ENCODE measurements at regions not wholly inside any gene's neighbourhood (a gene's known extent, or its start where the extent isn't known, plus 50 kb on each side); places are given as distances from the start of the nearest gene placed in this dataset.
"Not testable (repeated sequence)": the region's sequence is repeated elsewhere in the genome, so short reads cannot be mapped to it uniquely, and the experiment has no call there.

GRCh38 chr15:60181957-60182356 lies 177.8 kb downstream of the FOXB1 start:
- in situ Hi-C loops (cut with HindIII; ENCODE audit: low pct_unique_long_range_greater_than_20kb, low sequenced_read_pairs); DNase-seq (ENCODE audit: low read depth): not testable (repeated sequence)

- no peak for DNase-seq (ENCODE audit: low read depth)
- in situ Hi-C loops (cut with HindIII; ENCODE audit: low pct_unique_long_range_greater_than_20kb, low sequenced_read_pairs) = no loop called here
Measured at GRCh38 chr15:60183366-60183765, 179.3 kb downstream of the FOXB1 start.

DNA sequence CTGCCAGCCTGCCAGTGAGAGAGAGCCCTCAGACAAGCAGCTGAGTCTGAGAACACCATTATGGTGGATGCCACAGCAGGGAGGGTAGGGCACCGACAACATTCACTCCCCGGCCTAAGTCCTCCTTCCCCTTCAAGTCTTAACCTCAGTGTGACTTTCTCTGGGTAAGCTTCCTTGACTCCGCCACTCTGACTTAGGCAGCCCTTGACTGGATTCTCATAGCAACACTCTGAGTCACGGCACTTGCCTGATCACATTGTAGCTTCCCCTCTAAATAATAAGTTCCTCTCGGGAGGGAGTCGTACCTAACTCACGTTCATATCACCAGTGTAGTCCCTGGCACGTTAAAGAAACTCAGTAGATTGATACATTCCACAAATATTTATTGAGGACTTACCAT lies 180.5 kb downstream of the FOXB1 start:
- in situ Hi-C loops (cut with HindIII; ENCODE audit: low pct_unique_long_range_greater_than_20kb, low sequenced_read_pairs) = no loop called here
- no peak for DNase-seq (ENCODE audit: low read depth)

- in situ Hi-C loops (cut with HindIII; ENCODE audit: low pct_unique_long_range_greater_than_20kb, low sequenced_read_pairs) = no loop called here
- no peak for DNase-seq (ENCODE audit: low read depth)
Measured at GRCh38 chr15:60191016-60191415, 186.9 kb downstream of the FOXB1 start.

- DNase-seq (ENCODE audit: low read depth) = no peak
- in situ Hi-C loops (cut with HindIII; ENCODE audit: low pct_unique_long_range_greater_than_20kb, low sequenced_read_pairs) = no loop called here
Measured at GRCh38 chr15:60191821-60192220, 187.7 kb downstream of the FOXB1 start.

GRCh38 chr15:60195611-60196010 lies 191.5 kb downstream of the FOXB1 start:
- in situ Hi-C loops (cut with HindIII; ENCODE audit: low pct_unique_long_range_greater_than_20kb, low sequenced_read_pairs) = no loop called here

DNA sequence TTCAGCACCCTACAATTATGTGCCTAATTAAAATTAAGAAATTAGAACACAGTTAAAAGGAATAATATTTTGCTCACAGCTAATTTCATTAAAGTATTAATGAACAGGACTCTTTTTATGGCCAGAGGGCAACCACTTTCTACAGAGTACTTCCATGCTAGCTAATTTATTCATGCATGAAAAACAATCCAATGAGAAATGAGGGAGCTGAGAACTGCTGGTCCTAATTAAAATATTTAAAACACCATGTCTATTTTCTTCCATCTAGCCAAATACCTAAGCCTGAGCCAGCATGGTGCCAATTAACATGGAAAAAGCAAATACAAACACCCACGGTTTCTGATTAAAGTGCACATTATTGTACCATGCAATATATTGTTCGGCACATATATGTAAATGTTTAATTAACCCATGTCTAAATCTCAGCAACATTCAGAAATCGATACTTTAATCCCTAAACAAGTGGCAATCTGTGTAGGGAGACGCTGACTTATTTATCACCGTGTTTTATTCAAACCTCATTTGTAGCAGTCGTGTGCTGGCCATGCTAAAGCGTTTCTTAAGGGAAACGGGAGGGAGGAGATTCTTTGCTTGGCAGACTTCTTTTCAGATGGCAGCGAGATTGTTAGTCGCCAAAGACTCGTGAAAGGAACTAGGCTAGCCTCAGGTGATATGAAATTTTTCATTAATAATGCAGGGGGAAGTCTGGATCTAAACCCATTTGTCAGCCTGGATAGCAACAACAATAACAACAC lies 193.5 kb downstream of the ANXA2 start:
- in situ Hi-C loops (cut with HindIII; ENCODE audit: low pct_unique_long_range_greater_than_20kb, low sequenced_read_pairs) = no loop called here
- DNase-seq (ENCODE audit: low read depth) = no peak

More at GRCh38 chr15:60195611-60196010, 191.5 kb downstream of the FOXB1 start:
- no peak for DNase-seq (ENCODE audit: low read depth)

- in situ Hi-C loops (cut with HindIII; ENCODE audit: low pct_unique_long_range_greater_than_20kb, low sequenced_read_pairs) = no loop called here
- no peak for DNase-seq (ENCODE audit: low read depth)
Measured at GRCh38 chr15:60208709-60209108, 189.1 kb downstream of the ANXA2 start.

DNA sequence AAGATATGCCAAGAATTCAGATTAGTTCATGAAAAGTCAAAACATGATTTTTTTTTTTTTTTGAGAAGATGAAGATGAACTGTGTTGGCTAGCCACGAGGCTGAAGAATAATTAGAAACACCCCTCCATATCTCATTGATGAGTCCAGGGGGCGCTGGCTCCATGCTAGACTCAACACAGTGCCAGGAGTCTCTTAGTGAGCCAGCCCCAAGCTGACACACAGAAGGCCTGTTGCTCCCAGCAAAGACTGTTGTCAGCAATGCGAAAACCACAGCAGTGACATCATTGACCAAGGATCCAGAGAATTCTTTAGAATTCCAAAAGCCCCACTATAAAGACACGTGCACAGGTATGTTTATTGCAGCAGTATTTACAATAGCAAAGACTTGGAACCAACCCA lies 185.2 kb downstream of the ANXA2 start:
- in situ Hi-C loops (cut with HindIII; ENCODE audit: low pct_unique_long_range_greater_than_20kb, low sequenced_read_pairs) = no loop called here
- DNase-seq (ENCODE audit: low read depth) = peak; percentile 6

GRCh38 chr15:60213377-60214000 lies 184.3 kb downstream of the ANXA2 start:
- DNase-seq (ENCODE audit: low read depth) = no peak

DNA sequence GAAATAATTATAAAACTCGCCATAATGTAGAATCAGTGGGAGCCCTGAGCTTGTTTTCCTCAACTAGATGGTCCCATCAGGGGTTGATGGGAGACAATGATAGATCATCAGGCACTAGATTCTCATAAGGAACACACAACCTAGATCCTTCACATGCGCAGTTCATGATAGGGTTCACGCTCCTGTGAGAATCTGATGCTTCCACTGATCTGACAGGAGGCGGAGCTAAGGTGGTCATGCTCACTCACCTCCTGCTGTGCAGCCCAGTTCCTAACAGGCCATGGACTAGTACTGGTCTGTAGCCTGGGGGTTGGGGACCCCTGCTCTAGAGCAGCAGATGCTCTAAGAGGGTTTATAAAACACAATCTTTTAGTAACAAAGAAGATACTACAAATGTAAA lies 183.6 kb downstream of the ANXA2 start:
- in situ Hi-C loops (cut with HindIII; ENCODE audit: low pct_unique_long_range_greater_than_20kb, low sequenced_read_pairs) = no loop called here
- DNase-seq (ENCODE audit: low read depth) = no peak

More at GRCh38 chr15:60213377-60214000, 184.3 kb downstream of the ANXA2 start:
- in situ Hi-C loops (cut with HindIII; ENCODE audit: low pct_unique_long_range_greater_than_20kb, low sequenced_read_pairs) = no loop called here

DNA sequence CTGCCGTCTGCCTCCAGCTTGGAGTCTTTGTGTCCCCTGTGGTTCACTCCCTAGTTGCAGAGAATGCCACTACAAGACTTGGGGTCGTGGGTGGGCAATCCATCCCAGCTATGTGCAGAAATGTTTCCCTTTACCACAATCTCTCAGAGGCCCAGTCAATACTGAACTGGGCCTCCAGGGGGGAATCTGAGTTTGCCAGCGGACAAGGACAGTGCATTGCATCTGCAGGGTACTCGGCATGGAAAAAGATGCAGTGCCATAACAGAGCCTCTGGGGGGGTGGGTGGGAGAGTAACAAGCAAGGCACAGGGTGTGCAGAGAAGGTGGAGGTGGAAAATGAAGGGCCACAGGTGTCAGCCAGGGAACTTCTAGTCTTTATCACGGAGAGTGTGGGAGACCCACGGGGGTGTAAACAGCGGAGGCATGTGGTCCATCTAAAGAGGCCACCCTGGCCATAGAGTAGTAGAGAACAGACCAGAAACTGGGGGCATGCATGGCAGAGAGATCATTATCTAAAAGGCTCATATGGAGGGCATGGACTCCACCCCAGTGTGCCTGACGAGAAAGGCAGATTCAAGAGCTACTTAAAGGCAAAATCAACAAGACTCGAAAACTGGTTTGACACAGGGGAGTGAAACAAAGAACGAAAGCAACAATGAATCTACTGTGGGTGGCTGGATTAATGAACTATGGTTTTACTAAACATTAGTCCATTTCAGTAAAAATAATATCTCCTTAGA lies 182.4 kb downstream of the ANXA2 start:
- in situ Hi-C loops (cut with HindIII; ENCODE audit: low pct_unique_long_range_greater_than_20kb, low sequenced_read_pairs) = no loop called here
- DNase-seq (ENCODE audit: low read depth) = no peak

GRCh38 chr15:60217161-60217560 lies 180.6 kb downstream of the ANXA2 start:
- in situ Hi-C loops (cut with HindIII; ENCODE audit: low pct_unique_long_range_greater_than_20kb, low sequenced_read_pairs) = no loop called here

GRCh38 chr15:60218256-60218655 lies 179.5 kb downstream of the ANXA2 start:
- DNase-seq (ENCODE audit: low read depth) = no peak

More at GRCh38 chr15:60217161-60217560, 180.6 kb downstream of the ANXA2 start:
- no peak for DNase-seq (ENCODE audit: low read depth)

GRCh38 chr15:60219866-60220265 lies 177.9 kb downstream of the ANXA2 start:
- no peak for DNase-seq (ENCODE audit: low read depth)
- in situ Hi-C loops (cut with HindIII; ENCODE audit: low pct_unique_long_range_greater_than_20kb, low sequenced_read_pairs) = no loop called here

More at GRCh38 chr15:60218256-60218655, 179.5 kb downstream of the ANXA2 start:
- in situ Hi-C loops (cut with HindIII; ENCODE audit: low pct_unique_long_range_greater_than_20kb, low sequenced_read_pairs) = no loop called here

DNA sequence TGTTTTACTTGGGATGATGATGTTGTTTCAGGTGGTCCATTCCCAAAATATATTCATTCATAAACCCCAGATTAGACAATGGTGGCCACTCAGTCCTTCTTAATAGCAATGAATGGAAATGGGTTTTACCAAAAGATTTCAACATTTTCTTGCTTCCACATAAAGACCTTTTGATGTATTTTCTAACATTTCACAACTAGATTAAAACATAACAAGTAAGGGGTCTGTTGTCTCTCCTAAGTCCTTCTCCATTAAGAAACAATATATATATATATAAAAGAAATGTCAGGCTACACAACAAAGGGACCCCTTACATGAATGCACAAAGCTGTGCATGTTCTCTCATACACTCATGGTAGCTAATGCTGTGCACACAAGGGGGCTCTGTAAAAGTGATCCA lies 176.4 kb downstream of the ANXA2 start:
- in situ Hi-C loops (cut with HindIII; ENCODE audit: low pct_unique_long_range_greater_than_20kb, low sequenced_read_pairs) = no loop called here
- DNase-seq (ENCODE audit: low read depth) = no peak

DNA sequence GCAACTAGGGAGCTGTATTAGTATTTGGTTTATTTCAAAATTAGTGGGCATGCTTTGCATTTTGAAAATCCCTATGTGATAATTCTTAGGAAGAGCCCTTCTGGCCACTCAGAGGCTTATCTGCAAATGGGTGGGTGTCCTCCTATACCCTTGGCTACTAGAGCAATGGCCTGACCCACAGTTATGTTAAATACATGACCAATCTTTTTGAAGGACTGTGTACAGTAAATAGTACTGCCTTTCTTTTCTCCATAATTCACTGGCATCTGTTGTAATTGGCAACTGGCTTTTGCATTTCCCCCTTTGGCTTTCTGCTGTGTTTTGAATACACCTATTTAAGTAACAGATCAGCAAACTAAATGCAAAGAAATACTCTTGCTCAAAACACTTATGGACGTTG lies 175.4 kb downstream of the ANXA2 start:
- in situ Hi-C loops (cut with HindIII; ENCODE audit: low pct_unique_long_range_greater_than_20kb, low sequenced_read_pairs) = no loop called here
- DNase-seq (ENCODE audit: low read depth) = no peak

DNA sequence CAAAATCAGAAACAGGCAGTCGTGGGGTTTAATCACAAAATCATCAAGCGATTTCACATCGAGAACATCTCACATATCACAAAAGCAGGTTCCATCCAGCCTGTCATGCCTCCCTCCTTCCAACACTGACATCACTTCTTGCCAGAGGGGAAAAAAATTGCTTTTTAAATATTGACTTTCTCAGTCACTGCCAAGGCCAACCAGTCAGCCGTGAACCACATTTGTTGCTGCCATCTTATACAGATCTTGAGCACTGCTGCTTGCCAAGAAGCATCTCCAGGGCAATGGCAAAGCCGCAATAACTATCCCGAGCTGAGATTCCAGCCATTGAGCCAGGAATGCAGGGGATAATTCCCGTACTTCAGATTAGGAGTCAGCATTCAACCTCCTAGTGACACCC lies 174.6 kb downstream of the ANXA2 start:
- in situ Hi-C loops (cut with HindIII; ENCODE audit: low pct_unique_long_range_greater_than_20kb, low sequenced_read_pairs) = no loop called here
- peak; percentile 21 for DNase-seq (ENCODE audit: low read depth)

DNA sequence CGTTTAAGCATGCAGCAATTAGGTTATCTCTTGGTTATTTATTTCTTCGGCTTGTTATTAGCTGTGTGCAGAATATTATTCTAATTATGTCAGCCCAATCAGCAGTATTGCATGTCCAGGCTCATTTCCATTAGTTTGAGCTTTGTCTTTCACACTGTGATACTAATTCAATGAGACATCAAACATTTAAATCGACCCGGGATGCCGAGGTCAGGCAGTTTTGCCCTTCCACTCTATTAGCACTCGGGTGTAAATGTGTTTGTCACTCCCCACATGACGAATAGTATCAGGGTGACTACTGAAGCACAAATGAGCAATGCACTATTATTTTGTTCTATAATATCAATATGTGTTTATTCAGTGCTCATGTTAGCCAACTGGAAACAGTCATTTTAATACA lies 170.9 kb downstream of the ANXA2 start:
- no peak for DNase-seq (ENCODE audit: low read depth)
- in situ Hi-C loops (cut with HindIII; ENCODE audit: low pct_unique_long_range_greater_than_20kb, low sequenced_read_pairs) = no loop called here

All from Caki2 (cell line).